Endodermal cell (in vitro differentiated cells): ENCODE measurements at regions not wholly inside any gene's neighbourhood (a gene's known extent, or its start where the extent isn't known, plus 50 kb on each side); places are given as distances from the start of the nearest gene placed in this dataset.

Experiments used
- DNase-seq: peaks from one replicate; pipeline ENCODE4 v3.0.0-alpha.2; 2017
- H3K27ac ChIP-seq: 2 replicates; pipeline ENCODE4 v1.5.1; 2013; ENCODE audit warnings: mild to moderate bottlenecking, low read depth, low read length, moderate library complexity
- H3K27me3 ChIP-seq: 2 replicates; pipeline ENCODE4 v1.6.1; 2013; ENCODE audit warnings: mild to moderate bottlenecking, low read length, moderate library complexity; ENCODE audit not compliant: insufficient read depth, control insufficient read depth, poor library complexity, severe bottlenecking
- H3K36me3 ChIP-seq: 2 replicates; pipeline ENCODE4 v1.7.0; 2013; ENCODE audit warnings: mild to moderate bottlenecking, low read length, moderate library complexity; ENCODE audit not compliant: control insufficient read depth, insufficient read depth
- H3K4me1 ChIP-seq: one replicate; pipeline ENCODE4 v1.7.0; 2013; ENCODE audit warnings: low read length; ENCODE audit not compliant: control insufficient read depth, insufficient read depth
- H3K4me3 ChIP-seq: 2 replicates; pipeline ENCODE4 v1.5.1; 2013; ENCODE audit warnings: mild to moderate bottlenecking, low read length, moderate library complexity
- H3K9ac ChIP-seq: 2 replicates; pipeline ENCODE4 v1.6.1; 2013; ENCODE audit warnings: mild to moderate bottlenecking, low read length, moderate library complexity; ENCODE audit not compliant: poor library complexity, severe bottlenecking; ENCODE audit errors: extremely low read depth
- H3K9me3 ChIP-seq: 2 replicates; pipeline ENCODE4 v1.6.1; 2013; ENCODE audit warnings: mild to moderate bottlenecking, low read length, moderate library complexity; ENCODE audit not compliant: control insufficient read depth
- H3K27ac Mint-ChIP-seq: 2 replicates; pipeline ENCODE4 v1.8.0; 2020; ENCODE audit warnings: mixed read lengths
- H3K27me3 Mint-ChIP-seq: 2 replicates; pipeline ENCODE4 v1.8.0; 2021; ENCODE audit warnings: mild to moderate bottlenecking, mixed read lengths; ENCODE audit not compliant: insufficient read depth
- H3K36me3 Mint-ChIP-seq: 2 replicates; pipeline ENCODE4 v1.8.0; 2020; ENCODE audit warnings: low read depth, mixed read lengths
- H3K4me1 Mint-ChIP-seq: 2 replicates; pipeline ENCODE4 v1.8.0; 2020; ENCODE audit warnings: mixed read lengths
- H3K4me3 Mint-ChIP-seq: 2 replicates; pipeline ENCODE4 v1.8.0; 2020; ENCODE audit warnings: mild to moderate bottlenecking, moderate library complexity, mixed read lengths
- H3K9me3 Mint-ChIP-seq: 2 replicates; pipeline ENCODE4 v1.8.0; 2020; ENCODE audit warnings: mild to moderate bottlenecking, mixed read lengths
- WGBS, 2 experiments: methylation state at CpG; one replicate each; pipeline versions ENCODE4 v1.1.5 to v1.1.7; 2013; ENCODE audit warnings: missing lambda C conversion rate in 2 of 2, mixed read lengths in 1 of 2; ENCODE audit not compliant: insufficient coverage in 1 of 2, insufficient read length in 1 of 2; 5-methylcytosine and 5-hydroxymethylcytosine counted together
- TF ChIP-seq, protein P1 (sequence below): fragments of 200-600 bp; sonication (generic); conservative IDR thresholded peaks from 2 replicates; pipeline ENCODE4 v1.5.0; 2021; ENCODE audit warnings: antibody characterized with exemption, mild to moderate bottlenecking

DNA sequence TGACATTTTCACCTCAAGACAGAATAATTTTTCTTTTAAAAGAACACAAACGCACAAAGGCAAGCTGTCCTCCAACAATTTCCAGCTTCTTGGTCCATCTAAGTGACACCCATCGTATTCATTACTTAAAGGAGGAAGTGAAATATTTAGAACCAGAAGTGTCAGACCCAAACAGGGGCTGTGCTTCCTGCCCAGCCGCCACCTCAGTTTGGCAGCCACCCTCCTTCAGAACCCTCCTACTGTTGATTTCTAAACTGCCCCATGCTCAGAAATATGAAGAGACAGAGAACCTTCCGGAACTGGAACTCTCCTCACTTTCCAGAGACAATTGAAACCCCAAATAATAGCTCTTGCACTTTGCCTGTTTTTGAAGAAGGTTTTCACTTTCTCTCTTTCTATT is 734.8 kb upstream of the SALL3 start:
- Histone ChIP-seq H3K9ac (no peak overlapping the region), H3K36me3 (no peaks in the 10 kb centered on the region), H3K27ac (no peak overlapping the region), H3K4me3 (no peak overlapping the region), H3K4me1 (no peaks in the 10 kb centered on the region), H3K9me3 (no peaks in the 10 kb centered on the region), H3K27me3 (no peaks in the 10 kb centered on the region)
- Mint-ChIP-seq H3K4me3 (no peak overlapping the region), H3K27ac (no peak overlapping the region), H3K9me3 (no peaks in the 10 kb centered on the region), H3K27me3 (no peaks in the 10 kb centered on the region), H3K4me1 (peaks cover 8% of the 10 kb centered on the region), H3K36me3 (no peaks in the 10 kb centered on the region)
- WGBS, 2 experiments, result 62% methylated on average over 4 of the region's 4 CpGs; no CpG with 5 or more reads in 1 of the 2 experiments
- no peak for DNase-seq
- TF ChIP-seq, protein P1, sequence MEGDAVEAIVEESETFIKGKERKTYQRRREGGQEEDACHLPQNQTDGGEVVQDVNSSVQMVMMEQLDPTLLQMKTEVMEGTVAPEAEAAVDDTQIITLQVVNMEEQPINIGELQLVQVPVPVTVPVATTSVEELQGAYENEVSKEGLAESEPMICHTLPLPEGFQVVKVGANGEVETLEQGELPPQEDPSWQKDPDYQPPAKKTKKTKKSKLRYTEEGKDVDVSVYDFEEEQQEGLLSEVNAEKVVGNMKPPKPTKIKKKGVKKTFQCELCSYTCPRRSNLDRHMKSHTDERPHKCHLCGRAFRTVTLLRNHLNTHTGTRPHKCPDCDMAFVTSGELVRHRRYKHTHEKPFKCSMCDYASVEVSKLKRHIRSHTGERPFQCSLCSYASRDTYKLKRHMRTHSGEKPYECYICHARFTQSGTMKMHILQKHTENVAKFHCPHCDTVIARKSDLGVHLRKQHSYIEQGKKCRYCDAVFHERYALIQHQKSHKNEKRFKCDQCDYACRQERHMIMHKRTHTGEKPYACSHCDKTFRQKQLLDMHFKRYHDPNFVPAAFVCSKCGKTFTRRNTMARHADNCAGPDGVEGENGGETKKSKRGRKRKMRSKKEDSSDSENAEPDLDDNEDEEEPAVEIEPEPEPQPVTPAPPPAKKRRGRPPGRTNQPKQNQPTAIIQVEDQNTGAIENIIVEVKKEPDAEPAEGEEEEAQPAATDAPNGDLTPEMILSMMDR, result no peak

DNA sequence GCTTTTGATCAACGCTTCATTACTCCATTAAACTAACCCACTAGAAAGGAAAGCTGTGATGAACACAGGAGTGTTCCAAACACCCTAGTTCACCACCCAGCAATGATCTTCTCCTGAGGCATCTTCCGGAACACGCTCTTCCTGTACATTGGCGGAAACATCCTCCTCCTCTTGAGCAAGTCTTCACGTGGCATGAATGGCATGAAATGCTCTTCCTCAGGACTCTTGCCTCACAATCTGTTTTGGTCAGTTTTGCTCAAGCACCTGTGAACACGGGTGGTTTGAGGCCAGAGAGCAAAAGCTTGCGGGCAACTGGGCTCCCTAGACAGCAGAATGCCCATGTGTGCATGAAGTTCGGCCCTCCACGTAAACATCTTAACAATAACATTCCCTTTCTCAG is 734.2 kb upstream of the SALL3 start:
- WGBS, 2 experiments, result 94 to 99% methylated on average over 5 to 9 of the region's 9 CpGs
- H3K27ac ChIP-seq, result no peak overlapping the region
- Mint-ChIP-seq H3K9me3 (no peaks in the 10 kb centered on the region), H3K4me1 (peaks cover 8% of the 10 kb centered on the region), H3K27ac (no peak overlapping the region), H3K36me3 (no peaks in the 10 kb centered on the region), H3K27me3 (no peaks in the 10 kb centered on the region), H3K4me3 (no peak overlapping the region)
- no peaks in the 10 kb centered on the region for H3K9me3 ChIP-seq
- H3K4me1 ChIP-seq, result no peaks in the 10 kb centered on the region
- no peak overlapping the region for H3K4me3 ChIP-seq
- DNase-seq, result no peak
- no peak overlapping the region for H3K9ac ChIP-seq
- TF ChIP-seq, protein P1, result no peak
- H3K36me3 ChIP-seq, result no peaks in the 10 kb centered on the region
- H3K27me3 ChIP-seq, result no peaks in the 10 kb centered on the region

DNA sequence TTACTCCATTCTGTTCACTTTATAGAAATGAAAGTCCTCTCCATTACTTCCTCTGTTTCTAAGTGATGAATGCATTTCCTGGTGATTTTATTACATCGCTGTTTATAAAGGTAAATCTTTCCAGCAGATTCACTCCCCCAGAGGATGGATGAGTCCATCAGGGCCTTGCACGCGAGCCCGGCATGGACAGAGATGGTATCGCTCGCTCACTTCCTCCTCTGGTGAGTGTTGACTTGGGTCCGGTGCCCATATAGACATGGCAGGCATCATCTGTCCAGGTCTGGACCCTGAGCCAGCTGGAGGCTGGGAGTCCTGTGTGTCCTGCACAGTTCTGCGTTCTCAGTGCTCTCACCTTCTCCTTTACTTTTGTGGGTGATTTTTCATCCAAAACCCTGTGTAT is 733.6 kb upstream of the SALL3 start:
- no peaks in the 10 kb centered on the region for H3K36me3 Mint-ChIP-seq
- peaks cover 6% of the 10 kb centered on the region for H3K4me1 Mint-ChIP-seq
- no peak overlapping the region for H3K27ac Mint-ChIP-seq

More for the DNA sequence above, 733.6 kb upstream of the SALL3 start:
- no peak for DNase-seq
- H3K4me1 ChIP-seq, result no peaks in the 10 kb centered on the region
- TF ChIP-seq, protein P1, result no peak
- no peak overlapping the region for H3K27ac ChIP-seq
- 93 to 97% methylated on average over 8 of the region's 8 CpGs for WGBS, 2 experiments
- H3K36me3 ChIP-seq, result no peaks in the 10 kb centered on the region
- no peaks in the 10 kb centered on the region for H3K9me3 Mint-ChIP-seq
- no peaks in the 10 kb centered on the region for H3K27me3 ChIP-seq
- H3K9ac ChIP-seq, result no peak overlapping the region
- H3K4me3 Mint-ChIP-seq, result no peak overlapping the region
- no peak overlapping the region for H3K4me3 ChIP-seq
- no peaks in the 10 kb centered on the region for H3K27me3 Mint-ChIP-seq
- H3K9me3 ChIP-seq, result no peaks in the 10 kb centered on the region
